HG03469 (cell line): ENCODE measurements at regions not wholly inside any gene's neighbourhood (a gene's known extent, or its start where the extent isn't known, plus 50 kb on each side); places are given as distances from the start of the nearest gene placed in this dataset.

ENCODE experiments used
- ATAC-seq: cut with Tn5 transposase; IDR thresholded peaks from one replicate; pipeline ENCODE4 v1.9.1; 2021; ENCODE audit warnings: mild to moderate bottlenecking, moderate library complexity, moderate number of reproducible peaks; ENCODE audit not compliant: unreplicated experiment

DNA sequence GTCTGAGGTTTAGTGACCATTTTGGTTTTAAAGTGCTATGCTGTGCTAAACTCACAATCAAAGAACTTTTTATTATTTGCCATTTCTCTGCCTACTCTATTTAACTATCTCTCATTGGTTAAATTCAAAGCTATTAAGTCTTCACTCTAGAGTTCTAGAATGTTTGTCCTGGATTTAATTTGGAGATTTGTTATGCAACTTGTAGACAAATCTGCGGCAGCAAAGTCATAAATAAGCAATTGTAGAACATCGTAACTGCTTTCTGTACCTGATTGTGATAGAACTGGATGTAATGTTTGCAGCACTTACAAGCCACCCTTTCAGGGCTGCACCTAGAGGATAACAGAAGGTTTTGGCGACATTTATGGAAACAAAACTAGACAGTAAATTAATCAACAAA is 566.5 kb upstream of the ADGRL2 start:
- ATAC-seq = no peak

DNA sequence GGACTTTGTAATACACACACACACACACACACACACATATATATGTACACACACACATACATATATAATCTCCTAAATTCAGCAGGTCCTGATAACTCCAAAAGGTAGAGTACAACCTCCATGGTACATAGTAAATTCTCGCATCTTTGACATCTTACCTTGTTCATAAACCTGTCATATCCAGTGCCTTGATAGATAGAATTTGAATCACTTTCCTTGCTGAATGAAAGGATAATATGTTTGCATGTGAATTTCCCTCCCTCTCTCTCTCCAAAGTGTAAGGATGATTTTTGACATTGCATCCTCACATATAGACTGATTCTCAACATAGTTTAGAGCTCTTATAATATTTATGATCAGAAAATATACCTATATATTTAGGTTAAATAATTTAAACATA is 567.1 kb upstream of the ADGRL2 start:
- no peak for ATAC-seq

DNA sequence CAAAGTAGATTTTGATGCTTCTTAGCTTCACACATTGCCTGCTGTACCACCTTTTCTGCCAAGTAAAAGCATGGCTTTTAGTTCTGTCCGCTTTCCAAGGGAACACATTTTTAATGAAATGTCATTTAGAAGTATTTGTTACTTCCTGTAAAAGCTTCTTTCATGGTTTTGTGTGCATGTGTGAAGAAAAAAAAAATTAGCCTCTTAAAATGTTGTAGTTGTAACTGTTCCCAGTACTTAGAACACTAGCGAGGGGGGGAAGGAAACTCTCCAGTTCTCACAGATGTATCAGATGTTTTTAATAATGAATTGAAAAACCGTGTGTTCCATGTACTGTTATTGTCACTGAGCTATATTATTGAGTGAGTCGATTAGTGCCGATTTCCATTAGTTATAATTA is 568.3 kb upstream of the ADGRL2 start:
- ATAC-seq = no peak

DNA sequence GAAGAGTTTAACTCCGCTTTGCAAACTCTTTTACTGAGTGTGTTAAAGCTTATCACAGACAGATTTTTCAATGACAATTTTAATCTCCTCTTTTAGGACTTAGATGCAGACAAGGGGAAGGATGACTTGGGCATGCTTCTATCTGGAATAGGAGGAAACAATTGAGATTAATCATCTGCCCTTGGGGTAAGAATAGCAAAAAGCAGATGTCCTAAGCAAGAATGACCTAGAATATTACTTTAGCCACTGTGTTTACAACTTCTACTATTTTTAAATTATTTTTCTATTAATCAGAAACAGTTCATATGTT is 569.0 kb upstream of the ADGRL2 start:
- ATAC-seq = no peak

DNA sequence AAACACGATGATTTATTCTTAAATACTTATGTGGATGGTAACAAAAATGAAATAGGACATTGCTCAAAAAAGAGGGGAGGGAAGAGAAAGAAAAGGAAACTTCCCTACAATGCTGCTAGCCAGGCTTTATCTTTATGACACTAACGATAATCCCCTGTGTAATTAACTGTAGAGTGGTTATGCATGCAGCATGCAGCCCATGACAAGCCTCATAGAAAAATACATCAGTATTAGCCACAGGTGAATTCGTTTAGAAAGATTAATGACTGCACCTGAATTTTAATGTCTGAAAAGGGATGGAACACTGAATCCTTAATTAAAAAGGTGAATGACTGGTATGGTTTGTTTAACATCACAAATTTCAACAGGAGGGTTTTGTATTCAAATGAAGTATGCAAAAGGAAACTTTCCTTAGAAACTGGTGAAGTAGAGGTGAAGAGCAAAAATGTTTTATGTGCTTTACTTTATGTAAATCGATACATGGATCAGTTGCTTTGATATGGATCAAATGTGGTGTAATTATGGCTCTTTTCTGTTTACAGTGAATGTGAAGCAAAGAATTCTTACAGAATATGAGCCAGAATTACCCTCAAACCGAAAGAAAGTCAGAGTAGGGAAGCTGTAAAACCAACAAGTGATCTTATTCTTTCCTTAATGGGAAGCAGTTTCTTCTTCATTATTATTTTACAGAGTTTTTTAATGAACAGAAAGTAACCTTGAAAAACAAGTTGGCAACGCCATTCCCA is 569.6 kb upstream of the ADGRL2 start:
- ATAC-seq = no peak

DNA sequence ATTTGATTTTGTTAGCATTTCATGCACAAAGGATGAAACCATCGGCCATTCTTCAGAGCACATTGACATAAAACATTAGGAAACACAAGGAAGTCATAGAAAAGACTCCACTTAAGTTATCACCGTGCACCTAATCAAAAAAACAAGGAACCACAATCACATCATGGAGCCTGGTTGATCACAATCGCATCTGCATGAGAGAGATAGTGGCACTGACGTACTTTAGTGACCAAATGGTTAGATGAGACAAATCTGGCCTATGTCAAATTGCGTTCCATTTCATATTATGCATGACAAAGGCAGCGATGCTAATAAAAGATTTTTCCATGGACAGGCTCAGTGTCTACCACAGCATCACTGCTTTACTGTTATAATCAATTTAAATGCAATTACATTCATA is 571.8 kb upstream of the ADGRL2 start:
- no peak for ATAC-seq

DNA sequence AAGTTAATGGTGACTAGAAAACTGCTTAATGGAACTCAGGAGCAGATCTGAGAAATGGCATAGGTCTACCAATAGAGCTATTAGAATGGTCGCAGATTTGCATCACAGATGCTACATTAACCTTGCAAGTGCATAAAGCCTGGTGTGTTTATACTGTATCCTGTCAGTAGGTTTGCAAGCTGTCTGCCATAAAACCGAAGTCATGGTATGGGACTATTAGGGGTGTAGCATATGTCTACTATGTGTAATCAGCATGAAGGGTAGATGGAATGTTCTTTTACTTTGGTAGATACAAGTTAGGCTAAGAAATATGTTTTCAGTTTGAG is 574.2 kb upstream of the ADGRL2 start:
- no peak for ATAC-seq

DNA sequence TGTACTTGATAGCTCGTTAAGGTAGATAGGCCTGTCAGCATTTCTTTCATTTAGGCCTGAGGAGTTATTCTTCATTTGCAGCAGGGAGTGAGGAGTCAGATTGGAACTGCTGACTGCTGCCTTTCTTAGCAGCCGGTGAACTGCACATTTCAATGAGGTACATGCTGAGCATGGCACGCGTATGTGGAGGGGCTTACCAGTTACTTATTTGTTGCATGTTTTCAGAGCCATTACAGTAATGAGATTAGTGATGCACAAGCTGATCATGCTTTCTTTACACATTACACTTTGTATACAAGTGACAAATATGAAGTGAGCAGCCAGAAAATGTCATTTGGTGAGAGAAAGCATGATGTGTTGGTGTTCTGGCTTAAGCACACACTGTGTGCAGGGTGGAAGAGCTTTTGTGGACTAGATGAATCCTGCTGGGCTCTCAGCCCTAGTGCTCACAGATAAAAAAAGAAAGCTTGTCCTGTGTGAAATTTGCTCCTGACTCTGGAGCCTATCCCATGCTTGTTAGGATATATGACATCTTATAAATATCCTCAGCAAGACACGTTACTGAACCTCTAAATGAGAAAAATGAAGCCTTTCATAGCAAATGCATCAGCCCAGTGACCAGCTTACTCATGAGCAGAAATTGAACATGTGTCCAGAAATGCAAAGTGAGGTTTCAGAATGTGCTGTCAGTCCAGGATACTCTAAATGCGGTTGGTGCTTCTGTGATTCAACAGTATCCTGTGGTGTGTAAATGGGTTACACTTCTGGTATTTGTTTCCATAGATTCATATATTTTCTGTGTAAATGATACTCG is 574.7 kb upstream of the ADGRL2 start:
- peak; percentile 93 for ATAC-seq

DNA sequence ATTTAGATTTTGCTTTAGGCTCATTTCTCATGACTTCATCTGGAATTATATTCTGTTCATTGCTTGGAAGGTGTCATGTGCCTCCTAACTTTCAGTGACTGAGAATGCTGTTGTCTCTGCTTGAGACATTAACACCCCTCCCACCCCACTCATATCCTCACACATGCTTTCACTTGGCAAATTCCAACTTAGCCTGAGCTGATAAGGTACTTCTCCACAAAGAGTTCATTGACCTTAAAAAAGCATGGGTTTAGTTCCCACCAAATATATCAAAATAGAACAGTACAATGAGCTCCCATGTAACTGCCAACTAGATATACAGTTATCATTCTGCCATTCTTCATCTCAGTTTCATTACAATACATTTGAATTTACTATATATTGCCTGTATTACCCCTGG is 576.5 kb upstream of the ADGRL2 start:
- no peak for ATAC-seq

DNA sequence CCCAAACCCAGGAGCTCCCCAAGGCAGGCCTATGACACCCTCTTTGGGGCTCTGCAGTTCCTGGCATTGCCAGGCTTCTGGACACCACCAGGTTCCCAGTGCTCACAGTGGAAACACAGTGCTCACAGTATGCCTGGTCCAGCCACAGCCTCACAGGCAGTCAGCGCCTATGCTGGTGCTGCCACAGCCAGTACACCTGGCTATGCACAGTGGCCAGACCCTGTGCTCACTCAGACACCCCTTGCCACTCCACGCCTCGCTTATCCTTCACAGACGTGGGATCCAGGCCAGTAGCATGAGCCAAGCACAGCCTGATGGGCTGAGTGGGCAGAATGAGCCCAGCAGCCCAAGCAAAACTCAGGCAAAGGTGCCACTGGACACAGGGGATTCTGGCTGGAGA is 579.2 kb upstream of the ADGRL2 start:
- ATAC-seq = no peak

DNA sequence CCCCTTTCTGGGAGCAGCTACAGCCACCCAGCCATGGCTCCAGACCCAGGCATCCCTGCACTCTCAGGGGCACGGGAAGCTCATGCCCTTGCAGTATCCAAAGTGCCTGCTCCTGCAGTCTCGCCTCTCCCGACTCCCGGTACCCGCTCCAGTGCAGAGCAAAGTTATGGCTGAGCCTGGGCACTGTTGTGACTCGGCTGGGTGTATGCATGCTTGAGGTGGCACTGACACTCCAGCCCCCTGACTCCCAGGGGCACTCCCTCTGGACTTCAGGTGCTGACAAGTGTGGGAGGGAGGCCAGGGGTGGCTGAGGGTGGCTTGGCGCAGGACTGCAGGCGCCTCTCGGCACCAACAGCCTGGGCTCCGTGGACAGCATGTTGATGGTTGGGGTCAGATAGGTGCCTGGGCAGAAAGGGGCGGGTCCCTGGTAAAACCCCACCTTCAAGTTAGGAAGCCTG is 580.1 kb upstream of the ADGRL2 start:
- ATAC-seq = no peak

DNA sequence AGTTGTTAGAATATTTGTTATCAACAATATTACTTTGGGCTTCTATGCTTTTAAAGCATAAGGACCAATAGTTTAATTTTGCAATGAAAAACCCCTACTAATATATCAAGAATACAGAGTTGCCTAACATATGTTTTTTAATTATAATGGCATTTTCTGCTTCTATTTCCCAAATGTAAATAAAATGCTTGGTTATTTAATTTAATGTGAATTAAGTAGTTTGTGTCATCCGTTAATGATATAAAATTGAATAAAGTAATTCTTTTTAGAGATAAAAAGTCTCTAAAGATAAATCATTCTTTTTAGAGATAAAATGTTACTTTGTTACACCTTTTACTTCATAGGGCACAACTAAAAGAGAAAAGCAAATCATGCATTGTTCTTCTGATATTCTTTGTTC is 583.7 kb upstream of the ADGRL2 start:
- ATAC-seq = no peak

DNA sequence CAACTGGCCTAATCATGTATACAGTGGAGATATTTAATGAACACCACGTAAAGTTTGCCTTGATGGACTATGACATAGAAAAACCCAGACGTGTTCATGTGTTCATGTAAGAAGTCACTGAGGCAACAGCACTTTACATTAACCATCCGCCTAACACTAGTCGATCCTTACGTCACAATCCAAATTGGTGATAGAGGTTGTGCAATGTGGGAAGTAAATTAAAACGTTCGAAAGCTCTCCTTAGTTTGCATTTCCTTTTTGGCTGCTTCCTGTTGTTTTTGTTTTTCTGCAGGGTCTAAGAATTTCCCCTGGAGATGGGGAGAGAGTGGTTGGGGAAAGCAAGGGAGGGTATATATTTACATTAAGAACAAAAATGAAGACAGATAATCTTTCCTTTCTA is 587.5 kb upstream of the ADGRL2 start:
- ATAC-seq = no peak

DNA sequence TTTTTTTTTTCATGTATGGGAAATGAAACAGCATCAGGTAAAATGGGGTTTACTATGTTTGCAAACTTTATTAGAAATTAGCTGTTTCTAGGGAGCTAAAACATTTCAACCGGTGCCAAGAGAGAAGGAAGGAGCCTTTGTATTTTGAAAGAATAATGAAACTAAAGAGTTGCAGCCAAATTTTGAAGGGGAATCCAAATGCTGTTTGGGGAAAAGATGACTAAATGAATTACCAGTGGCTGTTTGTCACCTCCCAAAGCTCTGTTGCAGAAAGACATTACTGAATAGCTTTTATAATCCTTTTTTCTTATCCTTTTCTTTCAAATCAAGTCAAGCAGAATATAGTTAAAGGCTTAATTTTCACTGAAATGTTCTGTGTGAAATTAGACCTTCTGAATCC is 591.3 kb upstream of the ADGRL2 start:
- ATAC-seq = no peak

DNA sequence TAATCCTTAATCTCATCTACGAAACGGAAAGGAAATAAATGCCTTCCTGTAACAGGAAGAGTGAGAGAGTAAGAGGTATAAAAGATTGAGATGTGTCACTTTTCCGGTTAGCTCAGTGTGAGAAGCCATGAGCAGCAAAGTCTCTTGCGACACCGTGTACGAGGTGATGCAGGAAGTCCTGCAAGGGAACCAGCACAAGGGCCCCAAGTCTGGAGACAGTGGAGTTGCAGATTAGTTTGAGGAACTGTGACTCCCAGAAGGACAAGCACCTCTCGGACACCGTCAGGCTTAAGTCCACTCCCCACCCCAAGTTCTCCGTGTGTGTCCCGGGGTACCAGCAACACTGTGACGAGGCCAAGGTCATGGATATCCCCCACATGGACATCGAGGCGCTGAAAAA is 592.3 kb upstream of the ADGRL2 start:
- ATAC-seq = no peak

DNA sequence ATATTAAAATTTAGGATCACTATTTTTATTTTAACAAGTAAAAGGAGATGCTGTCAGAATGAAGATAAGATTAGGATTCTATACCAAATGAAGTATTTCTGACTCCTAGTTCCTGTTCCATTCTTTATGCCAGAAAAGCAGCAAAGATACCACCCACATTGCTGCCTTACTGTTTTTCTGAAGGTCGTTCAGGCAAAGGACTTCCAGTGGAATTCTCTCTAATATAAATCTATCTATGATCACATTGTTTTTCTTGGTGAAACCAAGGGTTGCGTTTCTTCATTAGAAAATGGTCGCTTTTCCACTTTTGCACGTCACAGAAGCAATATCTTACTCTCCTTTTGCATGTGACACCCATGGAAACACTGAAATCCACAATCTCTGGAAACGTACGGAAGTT is 594.8 kb upstream of the ADGRL2 start:
- no peak for ATAC-seq

DNA sequence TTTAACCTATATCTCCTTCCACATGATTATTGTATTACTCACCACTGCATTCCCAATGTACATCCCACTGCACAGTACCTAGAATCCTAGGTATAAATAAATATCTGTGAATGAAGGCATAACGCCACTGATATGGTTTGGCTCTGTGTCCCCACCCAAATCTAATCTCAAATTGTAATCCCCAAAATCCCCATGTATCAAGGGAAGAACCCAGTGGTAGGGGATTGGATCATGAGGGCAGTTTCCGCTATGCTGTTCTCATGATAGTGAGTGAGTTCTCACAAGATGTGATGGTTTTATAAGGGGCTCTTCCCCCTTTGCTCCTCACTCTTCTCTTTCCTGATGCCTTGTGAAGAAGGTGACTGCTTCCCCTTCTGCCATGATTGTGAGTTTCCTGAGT is 599.0 kb upstream of the ADGRL2 start:
- ATAC-seq = no peak

DNA sequence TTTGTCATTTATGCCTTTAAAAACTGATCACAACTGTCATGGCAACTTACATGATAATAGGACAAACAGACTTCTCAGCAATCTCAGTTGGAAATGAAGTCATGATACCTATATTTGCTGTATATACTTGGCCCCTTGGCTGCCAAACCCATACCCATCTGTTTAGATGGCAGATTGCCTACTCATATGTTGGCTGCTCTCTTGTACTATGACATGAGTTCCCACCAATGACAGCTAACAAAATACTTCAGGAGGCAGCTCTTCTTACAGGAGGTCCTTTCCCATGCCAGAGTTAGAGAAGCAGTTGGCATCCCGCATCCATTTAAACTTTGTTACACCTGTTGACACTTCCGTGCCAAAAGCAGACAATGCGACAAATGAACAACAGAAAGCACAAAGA is 603.1 kb upstream of the ADGRL2 start:
- ATAC-seq = no peak

DNA sequence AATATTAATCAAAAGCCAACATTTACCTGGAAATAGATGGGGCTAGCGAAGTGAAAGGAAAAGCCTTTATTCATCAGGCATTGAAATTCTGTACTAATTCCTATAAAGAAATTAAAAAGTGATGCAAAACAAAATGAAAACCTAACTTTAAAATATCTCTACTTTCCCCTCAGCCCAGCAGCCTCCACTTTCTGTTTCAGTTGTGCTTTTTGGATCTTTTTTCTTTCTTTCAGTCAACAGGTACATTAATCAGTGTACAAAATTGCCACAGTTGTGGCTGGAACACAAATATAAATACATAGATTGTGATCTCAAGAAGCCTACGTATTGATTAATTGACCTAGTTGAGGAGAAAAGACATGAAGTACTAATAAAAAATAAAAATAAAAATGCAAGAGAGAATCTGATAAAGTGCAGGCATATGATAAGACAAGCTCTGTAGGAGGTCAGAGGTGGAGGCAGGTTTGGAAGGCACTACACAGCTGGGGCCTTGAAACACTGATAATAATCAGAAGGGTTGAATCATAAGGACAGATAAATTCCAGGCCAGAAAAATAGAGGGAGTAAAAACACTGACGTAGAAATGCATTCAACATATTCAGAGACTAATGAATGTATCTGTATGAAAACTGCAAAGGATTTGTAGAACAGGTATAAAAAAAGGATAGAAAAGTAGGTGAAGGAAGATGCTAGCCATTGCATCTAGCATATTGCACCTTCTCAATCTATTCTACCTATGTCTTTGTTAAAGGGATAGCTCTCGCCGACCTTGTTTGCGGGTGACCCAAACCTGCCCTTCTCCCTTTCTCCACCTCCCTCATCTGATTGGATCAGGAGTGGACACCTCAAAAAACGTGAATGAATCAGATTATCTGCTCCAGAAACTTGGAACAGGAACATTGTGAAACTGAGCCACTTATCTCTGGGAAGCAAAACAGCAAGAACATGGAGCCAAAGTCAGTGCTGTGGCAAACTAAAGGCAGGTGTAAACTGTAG is 607.8 kb upstream of the ADGRL2 start:
- ATAC-seq = no peak

DNA sequence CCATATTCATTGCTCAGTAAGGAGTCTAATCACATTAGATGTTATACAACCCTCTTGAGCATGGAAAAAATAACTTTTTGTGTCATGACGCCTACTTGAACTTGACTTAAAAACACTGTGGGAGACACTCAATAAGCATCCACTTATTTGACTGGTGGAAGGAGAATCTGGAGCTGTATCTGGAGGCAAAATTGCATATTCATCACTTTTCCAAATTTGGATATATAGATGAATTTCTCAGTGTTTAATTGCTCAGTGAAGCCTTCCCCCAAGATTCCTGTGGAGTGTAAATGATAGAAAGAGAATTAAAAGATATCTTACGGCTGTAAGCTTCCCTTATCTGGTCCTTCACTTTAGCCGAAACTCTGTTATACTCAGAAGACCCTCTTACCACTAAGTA is 610.7 kb upstream of the ADGRL2 start:
- no peak for ATAC-seq

DNA sequence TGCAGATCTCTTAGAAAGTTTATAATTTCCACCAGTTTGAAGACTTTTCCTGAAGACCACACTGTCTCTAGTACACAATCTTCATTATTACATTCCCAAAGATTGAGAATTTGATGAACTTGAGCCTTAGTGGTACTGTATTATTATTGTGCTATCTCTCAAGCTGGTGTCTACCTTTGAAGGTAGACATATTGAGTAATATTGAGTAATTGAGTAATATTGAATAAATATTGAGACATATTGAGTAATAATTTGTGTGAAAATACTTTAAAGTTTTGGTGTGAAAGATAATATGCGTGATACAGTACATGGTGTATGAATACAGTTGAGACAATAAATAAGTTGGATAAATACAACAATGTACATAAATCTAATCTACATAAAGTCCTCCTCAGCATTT is 613.1 kb upstream of the ADGRL2 start:
- no peak for ATAC-seq

DNA sequence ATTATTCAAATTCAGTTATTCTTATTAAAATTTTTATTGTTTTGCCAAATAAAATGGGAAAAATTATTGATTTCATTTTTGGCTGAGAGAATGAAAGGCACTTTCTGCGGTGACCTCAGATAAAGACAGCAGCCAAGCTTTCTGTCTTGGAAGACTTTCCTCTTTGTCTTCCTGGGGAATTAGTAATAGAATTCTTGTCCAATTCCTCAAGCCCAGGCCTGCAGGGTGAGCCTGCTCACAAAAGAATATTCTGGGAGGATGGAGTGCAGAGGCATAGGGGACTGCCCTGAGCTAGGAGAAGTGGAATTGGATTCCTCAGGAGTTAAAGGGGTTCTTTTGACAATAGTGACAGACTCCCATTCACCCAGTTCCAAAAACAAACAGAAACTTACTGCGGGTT is 614.5 kb upstream of the ADGRL2 start:
- ATAC-seq = no peak
